ENCODE measurements at regions not wholly inside any gene's neighbourhood (a gene's known extent, or its start where the extent isn't known, plus 50 kb on each side); places are given as distances from the start of the nearest gene placed in this dataset.
"Not testable (repeated sequence)": the region's sequence is repeated elsewhere in the genome, so short reads cannot be mapped to it uniquely, and the experiment has no call there.

GRCh38 chr4:107562316-107562715 is 157.7 kb downstream of the PAPSS1 start:
- DNase-seq, result no peak

- no peak for DNase-seq
Observed at GRCh38 chr4:107561481-107561880, 158.6 kb downstream of the PAPSS1 start.

- DNase-seq, result no peak
Observed at GRCh38 chr4:107559653-107560052, 160.4 kb downstream of the PAPSS1 start.

GRCh38 chr4:107552306-107552705 is 167.7 kb downstream of the PAPSS1 start:
- no peak for DNase-seq

- no peak for DNase-seq
Observed at GRCh38 chr4:107548211-107548905, 171.7 kb downstream of the PAPSS1 start.

- no peak for DNase-seq
Observed at GRCh38 chr4:107546638-107547037, 173.4 kb downstream of the PAPSS1 start.

GRCh38 chr4:107541511-107541910 is 178.5 kb downstream of the PAPSS1 start:
- no peak for DNase-seq

GRCh38 chr4:107531927-107532326 is 188.1 kb downstream of the PAPSS1 start:
- no peak for DNase-seq

- no peak for DNase-seq
Observed at GRCh38 chr4:107520368-107520767, 199.7 kb downstream of the PAPSS1 start.

- no peak for DNase-seq
Observed at GRCh38 chr4:107519053-107519452, 201.0 kb downstream of the PAPSS1 start.

- DNase-seq, result no peak
Observed at GRCh38 chr4:107518076-107518475, 202.0 kb downstream of the PAPSS1 start.

GRCh38 chr4:107512549-107512948 is 207.5 kb downstream of the PAPSS1 start:
- DNase-seq, result no peak

- no peak for DNase-seq
Observed at GRCh38 chr4:107509615-107510014, 210.4 kb downstream of the PAPSS1 start.

- no peak for DNase-seq
Observed at GRCh38 chr4:107500551-107500950, 219.5 kb downstream of the PAPSS1 start.

GRCh38 chr4:107497054-107497453 is 223.0 kb downstream of the PAPSS1 start:
- DNase-seq, result no peak

GRCh38 chr4:107492566-107492965 is 227.5 kb downstream of the PAPSS1 start:
- DNase-seq, result no peak

GRCh38 chr4:107490116-107490515 is 229.9 kb downstream of the PAPSS1 start:
- no peak for DNase-seq

GRCh38 chr4:107483621-107484020 is 236.4 kb downstream of the PAPSS1 start:
- DNase-seq, result not testable (repeated sequence)

- DNase-seq, result no peak
Observed at GRCh38 chr4:107482546-107482945, 237.5 kb downstream of the PAPSS1 start.

- no peak for DNase-seq
Observed at GRCh38 chr4:107478327-107478980, 241.6 kb downstream of the PAPSS1 start.

- no peak for DNase-seq
Observed at GRCh38 chr4:107473126-107473525, 246.9 kb downstream of the PAPSS1 start.

GRCh38 chr4:107472265-107472948 is 247.6 kb downstream of the PAPSS1 start:
- no peak for DNase-seq

- no peak for DNase-seq
Observed at GRCh38 chr4:107470173-107470572, 249.9 kb downstream of the PAPSS1 start.

- no peak for DNase-seq
Observed at GRCh38 chr4:107468812-107469211, 251.2 kb downstream of the PAPSS1 start.
